K562 (cell line): ENCODE measurements at regions not wholly inside any gene's neighbourhood (a gene's known extent, or its start where the extent isn't known, plus 50 kb on each side); places are given as distances from the start of the nearest gene placed in this dataset.

ENCODE experiments used
- EGR1 ChIP-seq: fragments of 450-650 bp; conservative IDR thresholded peaks from 2 replicates; pipeline ENCODE4 v1.6.1; 2017; ENCODE audit warnings: mild to moderate bottlenecking
- PCBP2 ChIP-seq: fragments of 200-400 bp; formaldehyde crosslinking; IDR thresholded peaks from 2 replicates; pipeline ENCODE4 v1.6.1; 2018; ENCODE audit warnings: low read length, low read depth, mild to moderate bottlenecking, moderate library complexity; ENCODE audit not compliant: poor library complexity, severe bottlenecking
- SPI1 ChIP-seq: IDR thresholded peaks from 2 replicates; pipeline ENCODE4 v1.6.1; 2011; ENCODE audit warnings: low read depth, low read length, control low read depth, borderline replicate concordance
- ZNF384 ChIP-seq: IDR thresholded peaks from 2 replicates; pipeline ENCODE4 v1.6.1; 2012; ENCODE audit warnings: low read depth, low read length, improper control_type of control experiment
- ZNF830 ChIP-seq: fragments of 250-450 bp; sonication (Bioruptor Pico); IDR thresholded peaks from 2 replicates; pipeline ENCODE4 v1.5.0; 2021; ENCODE audit warnings: mild to moderate bottlenecking

- no peak for TF ChIP-seq EGR1
- TF ChIP-seq SPI1, result no peak
- TF ChIP-seq ZNF384, result no peak
- TF ChIP-seq ZNF830 (CRISPR knock-in tag), result no peak
- TF ChIP-seq PCBP2, result no peak
These were observed 86.3 kb upstream of the PRPS1 start for GRCh38 chrX:107542040-107542439.
